B cell (primary cell): ENCODE measurements at regions not wholly inside any gene's neighbourhood (a gene's known extent, or its start where the extent isn't known, plus 50 kb on each side); places are given as distances from the start of the nearest gene placed in this dataset.

Source experiments
- ATAC-seq: fragments of 200-7000 bp; cut with Tn5 transposase; one replicate; pipeline ENCODE4 v1.10.0; 2021; ENCODE audit warnings: low read depth, mild to moderate bottlenecking, moderate number of reproducible peaks, moderate library complexity
- CTCF ChIA-PET: fragments of 350-600 bp; sonication (Branson Sonifier 250); formaldehyde crosslinking; loops from one replicate; lab custom pipeline; 2021; ENCODE audit warnings: antibody characterized with exemption, inconsistent platforms; lab: Charles Lee
- POLR2A ChIA-PET: fragments of 350-600 bp; sonication (Branson Sonifier 250); formaldehyde crosslinking; loops from one replicate; lab custom pipeline; 2021; ENCODE audit warnings: antibody characterized with exemption; lab: Charles Lee
- DNase-seq: peaks from one replicate; pipeline ENCODE4 v3.0.0; 2013
- H2AFZ ChIP-seq: 2 replicates; pipeline ENCODE4 v1.6.1; 2012; ENCODE audit warnings: mild to moderate bottlenecking, low read depth, low read length; ENCODE audit not compliant: insufficient read depth, poor library complexity, severe bottlenecking
- H3K27ac ChIP-seq, 2 donors: 1 replicate in 1 of 2; 2 replicates in 1 of 2; pipeline ENCODE4 v1.5.1; 2012 to 2013; ENCODE audit warnings: low read length in 2 of 2, mild to moderate bottlenecking in 2 of 2, moderate library complexity in 1 of 2
- H3K27me3 ChIP-seq, 4 experiments: fragments of 200-600 bp in 1 of 4; sonication (generic) in 1 of 4; replicated peaks in 1 of 4; 1 replicate in 2 of 4; 2 replicates in 2 of 4; pipeline versions ENCODE4 v1.6.1 to v1.7.0; 2013 to 2016; ENCODE audit warnings: low read length in 3 of 4, mild to moderate bottlenecking in 2 of 4, mixed read lengths in 1 of 4, moderate library complexity in 1 of 4; ENCODE audit not compliant: insufficient read depth in 4 of 4, control insufficient read depth in 3 of 4; ENCODE audit errors: control extremely low read depth in 1 of 4
- H3K36me3 ChIP-seq, 2 experiments: replicated peaks in 1 of 2; 1 replicate in 1 of 2; 2 replicates in 1 of 2; pipeline versions ENCODE4 v1.6.1 to v1.7.1; 2013; ENCODE audit warnings: low read length in 1 of 2; ENCODE audit not compliant: insufficient read depth in 2 of 2, control insufficient read depth in 1 of 2; ENCODE audit errors: control extremely low read depth in 1 of 2, extremely low read depth in 1 of 2
- H3K4me1 ChIP-seq, 2 donors: fragments of 200-600 bp in 1 of 2; sonication (generic) in 1 of 2; 1 replicate in 1 of 2; 2 replicates in 1 of 2; pipeline versions ENCODE4 v1.5.1 to v1.6.1; 2013 to 2017; ENCODE audit warnings: low read length in 2 of 2; ENCODE audit not compliant: control insufficient read depth in 2 of 2, insufficient read depth in 2 of 2
- H3K4me2 ChIP-seq: replicated peaks from 2 replicates; pipeline ENCODE3; 2012; ENCODE audit warnings: mild to moderate bottlenecking, low read depth, low read length; ENCODE audit not compliant: poor library complexity, severe bottlenecking
- H3K4me3 ChIP-seq, 5 experiments: fragments of 200-600 bp in 1 of 5; sonication (generic) in 1 of 5; 1 replicate in 3 of 5; 2 replicates in 2 of 5; pipeline versions ENCODE4 v1.5.1 to v1.7.0; 2011 to 2016; ENCODE audit warnings: low read length in 4 of 5, mild to moderate bottlenecking in 4 of 5, low read depth in 2 of 5, control low read depth in 1 of 5, moderate library complexity in 1 of 5; ENCODE audit not compliant: insufficient read depth in 1 of 5; ENCODE audit errors: control extremely low read depth in 1 of 5, extremely low read depth in 1 of 5
- H3K79me2 ChIP-seq: fragments of 200-600 bp; sonication (generic); one replicate; pipeline ENCODE4 v1.6.0; 2016; ENCODE audit warnings: low read length; ENCODE audit not compliant: control insufficient read depth, insufficient read depth
- H3K9ac ChIP-seq: fragments of 200-600 bp; sonication (generic); 2 replicates; pipeline ENCODE4 v1.6.1; 2017; ENCODE audit warnings: mild to moderate bottlenecking, low read length, moderate library complexity
- H3K9me3 ChIP-seq, 3 donors: one replicate each; pipeline versions ENCODE4 v1.6.1 to v1.7.1; 2013; ENCODE audit warnings: low read length in 2 of 3; ENCODE audit not compliant: control insufficient read depth in 2 of 3, insufficient read depth in 1 of 3; ENCODE audit errors: control extremely low read depth in 1 of 3
- H4K20me1 ChIP-seq: 2 replicates; pipeline ENCODE4 v1.6.0; 2012; ENCODE audit warnings: mild to moderate bottlenecking, low read length; ENCODE audit not compliant: insufficient read depth, control insufficient read depth, poor library complexity, severe bottlenecking
- H3K27ac Mint-ChIP-seq: one replicate; pipeline ENCODE4 v1.8.0; 2021; ENCODE audit warnings: mixed read lengths
- H3K27me3 Mint-ChIP-seq: one replicate; pipeline ENCODE4 v1.8.0; 2021; ENCODE audit warnings: mixed read lengths
- H3K4me1 Mint-ChIP-seq: one replicate; pipeline ENCODE4 v1.8.0; 2021; ENCODE audit warnings: mixed read lengths
- H3K4me3 Mint-ChIP-seq: one replicate; pipeline ENCODE4 v1.8.0; 2021; ENCODE audit warnings: mixed read lengths
- H3K9me3 Mint-ChIP-seq: one replicate; pipeline ENCODE4 v1.8.0; 2022; ENCODE audit warnings: mixed read lengths; ENCODE audit not compliant: insufficient read depth
- CTCF ChIP-seq: fragments of 200-600 bp; IDR thresholded peaks from one replicate; pipeline ENCODE4 v1.8.0; 2022; ENCODE audit warnings: antibody characterized with exemption, mild to moderate bottlenecking
- EZH2 ChIP-seq: IDR thresholded peaks from 2 replicates; pipeline ENCODE4 v1.6.1; 2012; ENCODE audit warnings: borderline replicate concordance, low read depth, mild to moderate bottlenecking, moderate library complexity, low read length; ENCODE audit not compliant: insufficient read depth, poor library complexity, severe bottlenecking
- WGBS: methylation state at CpG from one replicate; pipeline ENCODE4 v1.1.5; 2013; ENCODE audit warnings: missing lambda C conversion rate; ENCODE audit not compliant: insufficient coverage; 5-methylcytosine and 5-hydroxymethylcytosine counted together
- intact Hi-C: fragments of 100-400 bp; cut with micrococcal nuclease; formaldehyde crosslinking; loops from one replicate; pipeline ENCODE4 v1.10.0; 2022

GRCh38 chr3:159643406-159643805, 345.2 kb upstream of the IL12A start:
- no peaks in the 10 kb centered on the region for H3K9me3 Mint-ChIP-seq
- no peak for ATAC-seq

GRCh38 chr3:159645874-159646273, 342.8 kb upstream of the IL12A start:
- Histone ChIP-seq H2AFZ (no peak overlapping the region), H3K9me3 (no peaks in the 10 kb centered on the region), H3K9ac (no peak overlapping the region), H3K27ac (no peak overlapping the region), H3K4me3 (no peak overlapping the region), H3K27me3 (no peaks in the 10 kb centered on the region), H3K4me2 (no peak overlapping the region), H4K20me1 (no peaks in the 10 kb centered on the region), H3K36me3 (no peaks in the 10 kb centered on the region), H3K79me2 (no peaks in the 10 kb centered on the region), H3K4me1 (no peaks in the 10 kb centered on the region)
- DNase-seq (no peak), ATAC-seq (no peak)
- no peak overlapping the region for H3K4me3 Mint-ChIP-seq
- ChIA-PET POLR2A (interaction anchor here (0.5 kb wide), 1 partner anchor 481 kb away, joined by 3 read pairs; no protein-coding TSS in a partner anchor), CTCF (no interaction called here)
- H3K4me1 Mint-ChIP-seq = no peaks in the 10 kb centered on the region
- TF ChIP-seq EZH2 = no peak
- no peak for TF ChIP-seq CTCF
- no peaks in the 10 kb centered on the region for H3K27me3 Mint-ChIP-seq
- 73% methylated on average over 1 of the region's 1 CpG for WGBS
- intact Hi-C loops = no loop called here
- no peaks in the 10 kb centered on the region for H3K9me3 Mint-ChIP-seq
- H3K27ac Mint-ChIP-seq = no peak overlapping the region

More at GRCh38 chr3:159643406-159643805, 345.2 kb upstream of the IL12A start:
- no peak overlapping the region for H3K4me2 ChIP-seq
- no peaks in the 10 kb centered on the region for H4K20me1 ChIP-seq
- intact Hi-C loops = no loop called here
- H3K4me3 ChIP-seq = no peak overlapping the region
- no peaks in the 10 kb centered on the region for H3K9me3 ChIP-seq
- no peak for DNase-seq
- no peaks in the 10 kb centered on the region for H3K79me2 ChIP-seq
- no peaks in the 10 kb centered on the region for H3K27me3 ChIP-seq
- ChIA-PET POLR2A (no interaction called here), CTCF (no interaction called here)
- H3K9ac ChIP-seq = no peak overlapping the region
- Mint-ChIP-seq H3K4me3 (no peak overlapping the region), H3K4me1 (no peaks in the 10 kb centered on the region), H3K27ac (no peak overlapping the region), H3K27me3 (no peaks in the 10 kb centered on the region)
- TF ChIP-seq CTCF (no peak), EZH2 (no peak)
- no peak overlapping the region for H3K27ac ChIP-seq
- H3K36me3 ChIP-seq = no peaks in the 10 kb centered on the region
- H2AFZ ChIP-seq = no peak overlapping the region
- no peaks in the 10 kb centered on the region for H3K4me1 ChIP-seq
